Osteocyte (in vitro differentiated cells): ENCODE measurements at regions not wholly inside any gene's neighbourhood (a gene's known extent, or its start where the extent isn't known, plus 50 kb on each side); places are given as distances from the start of the nearest gene placed in this dataset.
"Not testable (repeated sequence)": the region's sequence is repeated elsewhere in the genome, so short reads cannot be mapped to it uniquely, and the experiment has no call there.

Source experiments
- DNase-seq: peaks from one replicate; pipeline ENCODE4 v3.0.0; 2021; ENCODE audit warnings: mixed read lengths; ENCODE audit not compliant: unreplicated experiment; ENCODE audit errors: extremely low spot score
- H3K27ac Mint-ChIP-seq: one replicate; pipeline ENCODE4 v1.8.0; 2021; ENCODE audit warnings: mild to moderate bottlenecking, mixed read lengths; ENCODE audit not compliant: unreplicated experiment
- H3K27me3 Mint-ChIP-seq: one replicate; pipeline ENCODE4 v1.8.0; 2021; ENCODE audit warnings: mixed read lengths; ENCODE audit not compliant: unreplicated experiment
- H3K36me3 Mint-ChIP-seq: one replicate; pipeline ENCODE4 v1.8.0; 2021; ENCODE audit warnings: mixed read lengths; ENCODE audit not compliant: unreplicated experiment
- H3K4me1 Mint-ChIP-seq: one replicate; pipeline ENCODE4 v1.8.0; 2021; ENCODE audit warnings: mixed read lengths; ENCODE audit not compliant: unreplicated experiment
- H3K4me3 Mint-ChIP-seq: one replicate; pipeline ENCODE4 v1.8.0; 2021; ENCODE audit warnings: mild to moderate bottlenecking, moderate library complexity, mixed read lengths; ENCODE audit not compliant: unreplicated experiment
- H3K9me3 Mint-ChIP-seq: one replicate; pipeline ENCODE4 v1.8.0; 2021; ENCODE audit warnings: mixed read lengths; ENCODE audit not compliant: unreplicated experiment
- TF ChIP-seq, protein P1 (sequence below): fragments of 200-600 bp; sonication (generic); IDR thresholded peaks from 2 replicates; pipeline ENCODE4 v1.5.0; 2021; ENCODE audit warnings: antibody characterized with exemption, mild to moderate bottlenecking, moderate library complexity

DNA sequence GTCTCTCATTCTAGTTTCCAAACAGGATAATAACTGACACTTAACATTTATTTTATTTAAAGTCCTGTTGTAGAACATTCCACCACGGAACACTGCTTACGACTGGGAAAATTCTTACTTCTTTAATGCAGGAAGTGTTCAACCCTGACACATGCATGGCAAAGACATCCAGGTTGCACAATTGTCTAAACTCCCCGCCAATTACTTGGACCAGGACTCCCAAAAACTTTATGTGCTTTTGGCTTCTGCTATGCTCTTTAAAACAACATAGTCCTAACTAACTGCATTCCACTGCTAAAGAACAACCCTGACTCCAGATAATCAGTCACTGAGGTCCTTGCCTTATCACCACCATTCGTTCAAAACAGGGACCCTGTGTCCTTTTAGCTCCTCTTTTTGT is 995.8 kb downstream of the LTN1 start:
- not testable (repeated sequence) for H3K4me1 Mint-ChIP-seq, H3K4me3 Mint-ChIP-seq, H3K27me3 Mint-ChIP-seq, H3K27ac Mint-ChIP-seq, H3K36me3 Mint-ChIP-seq, DNase-seq, H3K9me3 Mint-ChIP-seq

DNA sequence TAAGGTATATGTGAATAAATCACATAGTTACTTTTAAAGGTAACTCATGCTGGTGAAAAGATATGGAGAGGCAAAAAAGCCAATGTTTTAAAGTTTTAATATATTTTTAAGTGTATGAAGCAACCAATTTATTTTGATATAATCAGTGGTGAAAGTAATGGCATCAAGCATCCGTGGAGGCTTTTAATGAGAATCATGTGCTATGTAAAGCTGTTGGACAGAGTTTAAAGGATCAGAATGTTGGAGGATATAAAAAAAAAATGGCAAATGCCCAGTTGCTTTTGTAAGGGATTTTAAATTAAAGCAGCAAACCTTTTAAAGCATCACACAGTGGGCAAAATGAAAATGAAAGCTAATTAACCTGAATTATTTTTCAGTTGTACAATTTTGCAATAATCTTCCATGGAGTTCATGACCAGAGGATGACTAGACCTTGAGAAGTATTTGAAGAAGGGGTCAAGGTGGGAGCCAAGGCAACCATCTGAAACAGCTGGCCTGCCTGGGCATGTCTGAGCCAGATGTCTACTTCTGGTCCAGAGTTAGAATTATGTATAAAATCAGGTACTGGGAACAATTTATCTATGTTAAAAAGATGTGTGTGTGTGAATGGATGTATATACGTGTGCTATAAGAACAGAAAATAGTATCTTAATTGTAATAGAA is 1007.9 kb downstream of the LTN1 start:
- not testable (repeated sequence) for DNase-seq, H3K27ac Mint-ChIP-seq

DNA sequence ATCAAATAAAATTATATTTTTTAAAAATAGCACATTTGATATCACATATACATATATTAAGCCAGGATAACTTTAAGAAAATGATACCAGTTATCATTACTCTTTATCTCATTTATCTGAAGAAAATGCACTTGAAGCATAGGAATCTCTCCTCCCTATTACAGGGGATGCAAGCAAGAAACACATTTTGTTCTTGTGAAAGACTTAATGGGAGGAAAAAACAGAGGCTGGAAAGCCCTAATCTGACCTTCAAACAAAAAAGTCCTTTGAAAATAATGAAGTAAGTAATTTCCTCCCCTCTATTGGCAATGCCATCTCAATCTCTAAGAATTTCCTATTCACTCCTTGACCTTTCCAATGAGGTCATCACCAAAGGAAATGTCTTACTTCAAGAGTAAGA is 1012.6 kb upstream of the ADAMTS5 start:
- H3K27ac Mint-ChIP-seq, H3K9me3 Mint-ChIP-seq, H3K4me3 Mint-ChIP-seq, H3K36me3 Mint-ChIP-seq, DNase-seq, H3K4me1 Mint-ChIP-seq, H3K27me3 Mint-ChIP-seq: not testable (repeated sequence)

More for the DNA sequence above, 1007.9 kb downstream of the LTN1 start:
- not testable (repeated sequence) for H3K27me3 Mint-ChIP-seq, H3K36me3 Mint-ChIP-seq, H3K9me3 Mint-ChIP-seq, H3K4me3 Mint-ChIP-seq
- peaks cover 14% of the 10 kb centered on the region for H3K4me1 Mint-ChIP-seq

- no peaks in the 10 kb centered on the region for H3K9me3 Mint-ChIP-seq
- no peaks in the 10 kb centered on the region for H3K27me3 Mint-ChIP-seq
- no peaks in the 10 kb centered on the region for H3K36me3 Mint-ChIP-seq
- TF ChIP-seq, protein P1, sequence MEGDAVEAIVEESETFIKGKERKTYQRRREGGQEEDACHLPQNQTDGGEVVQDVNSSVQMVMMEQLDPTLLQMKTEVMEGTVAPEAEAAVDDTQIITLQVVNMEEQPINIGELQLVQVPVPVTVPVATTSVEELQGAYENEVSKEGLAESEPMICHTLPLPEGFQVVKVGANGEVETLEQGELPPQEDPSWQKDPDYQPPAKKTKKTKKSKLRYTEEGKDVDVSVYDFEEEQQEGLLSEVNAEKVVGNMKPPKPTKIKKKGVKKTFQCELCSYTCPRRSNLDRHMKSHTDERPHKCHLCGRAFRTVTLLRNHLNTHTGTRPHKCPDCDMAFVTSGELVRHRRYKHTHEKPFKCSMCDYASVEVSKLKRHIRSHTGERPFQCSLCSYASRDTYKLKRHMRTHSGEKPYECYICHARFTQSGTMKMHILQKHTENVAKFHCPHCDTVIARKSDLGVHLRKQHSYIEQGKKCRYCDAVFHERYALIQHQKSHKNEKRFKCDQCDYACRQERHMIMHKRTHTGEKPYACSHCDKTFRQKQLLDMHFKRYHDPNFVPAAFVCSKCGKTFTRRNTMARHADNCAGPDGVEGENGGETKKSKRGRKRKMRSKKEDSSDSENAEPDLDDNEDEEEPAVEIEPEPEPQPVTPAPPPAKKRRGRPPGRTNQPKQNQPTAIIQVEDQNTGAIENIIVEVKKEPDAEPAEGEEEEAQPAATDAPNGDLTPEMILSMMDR = no peak
- no peaks in the 10 kb centered on the region for H3K4me1 Mint-ChIP-seq
- no peak overlapping the region for H3K4me3 Mint-ChIP-seq
- no peak overlapping the region for H3K27ac Mint-ChIP-seq
- no peak for DNase-seq
Measured at GRCh38 chr21:27975514-27975913, 1008.6 kb upstream of the ADAMTS5 start.

- not testable (repeated sequence) for H3K4me1 Mint-ChIP-seq, H3K36me3 Mint-ChIP-seq, H3K27me3 Mint-ChIP-seq, H3K27ac Mint-ChIP-seq, H3K4me3 Mint-ChIP-seq, H3K9me3 Mint-ChIP-seq, DNase-seq
Measured at GRCh38 chr21:27974152-27974551, 1007.3 kb upstream of the ADAMTS5 start.

GRCh38 chr21:27968240-27968639 is 1001.4 kb upstream of the ADAMTS5 start:
- H3K4me3 Mint-ChIP-seq, DNase-seq, H3K27me3 Mint-ChIP-seq, H3K4me1 Mint-ChIP-seq, H3K36me3 Mint-ChIP-seq, H3K9me3 Mint-ChIP-seq, H3K27ac Mint-ChIP-seq: not testable (repeated sequence)

GRCh38 chr21:27954543-27955165 is 987.8 kb upstream of the ADAMTS5 start:
- TF ChIP-seq, protein P1 = no peak
- DNase-seq = no peak
- peak overlapping the region; percentile 71 for H3K27ac Mint-ChIP-seq
- H3K4me1 Mint-ChIP-seq = peaks cover 19% of the 10 kb centered on the region
- no peak overlapping the region for H3K4me3 Mint-ChIP-seq
- no peaks in the 10 kb centered on the region for H3K9me3 Mint-ChIP-seq
- H3K36me3 Mint-ChIP-seq = no peaks in the 10 kb centered on the region
- no peaks in the 10 kb centered on the region for H3K27me3 Mint-ChIP-seq
